Neural progenitor cell (in vitro differentiated cells): ENCODE measurements at regions not wholly inside any gene's neighbourhood (a gene's known extent, or its start where the extent isn't known, plus 50 kb on each side); places are given as distances from the start of the nearest gene placed in this dataset.

Source experiments
- CTCF ChIP-seq: fragments of 200-600 bp; sonication (generic); IDR thresholded peaks from 2 replicates; pipeline ENCODE4 v1.5.1; 2017; ENCODE audit warnings: antibody characterized with exemption, mild to moderate bottlenecking
- EZH2 ChIP-seq: fragments of 200-600 bp; sonication (generic); IDR thresholded peaks from 2 replicates; pipeline ENCODE4 v1.6.1; 2017; ENCODE audit warnings: antibody characterized with exemption, mild to moderate bottlenecking, moderate library complexity

GRCh38 chr7:97271619-97272018 is 154.1 kb downstream of the SDHAF3 start:
- TF ChIP-seq CTCF (no peak), EZH2 (no peak)
